ENCODE measurements at regions not wholly inside any gene's neighbourhood (a gene's known extent, or its start where the extent isn't known, plus 50 kb on each side); places are given as distances from the start of the nearest gene placed in this dataset.

GRCh38 chr10:78196396-78196795 lies 162.7 kb downstream of the RPS24 start:
- TF ChIP-seq, protein P1, sequence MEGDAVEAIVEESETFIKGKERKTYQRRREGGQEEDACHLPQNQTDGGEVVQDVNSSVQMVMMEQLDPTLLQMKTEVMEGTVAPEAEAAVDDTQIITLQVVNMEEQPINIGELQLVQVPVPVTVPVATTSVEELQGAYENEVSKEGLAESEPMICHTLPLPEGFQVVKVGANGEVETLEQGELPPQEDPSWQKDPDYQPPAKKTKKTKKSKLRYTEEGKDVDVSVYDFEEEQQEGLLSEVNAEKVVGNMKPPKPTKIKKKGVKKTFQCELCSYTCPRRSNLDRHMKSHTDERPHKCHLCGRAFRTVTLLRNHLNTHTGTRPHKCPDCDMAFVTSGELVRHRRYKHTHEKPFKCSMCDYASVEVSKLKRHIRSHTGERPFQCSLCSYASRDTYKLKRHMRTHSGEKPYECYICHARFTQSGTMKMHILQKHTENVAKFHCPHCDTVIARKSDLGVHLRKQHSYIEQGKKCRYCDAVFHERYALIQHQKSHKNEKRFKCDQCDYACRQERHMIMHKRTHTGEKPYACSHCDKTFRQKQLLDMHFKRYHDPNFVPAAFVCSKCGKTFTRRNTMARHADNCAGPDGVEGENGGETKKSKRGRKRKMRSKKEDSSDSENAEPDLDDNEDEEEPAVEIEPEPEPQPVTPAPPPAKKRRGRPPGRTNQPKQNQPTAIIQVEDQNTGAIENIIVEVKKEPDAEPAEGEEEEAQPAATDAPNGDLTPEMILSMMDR (IDR thresholded peaks at IDR 0.05) = no peak
- TF ChIP-seq EP300 (IDR thresholded peaks at IDR 0.05) = no peak
- TF ChIP-seq POLR2A (IDR thresholded peaks at IDR 0.05) = no peak

All from suprapubic skin (tissue), 3 donors.